ENCODE measurements at regions not wholly inside any gene's neighbourhood (a gene's known extent, or its start where the extent isn't known, plus 50 kb on each side); places are given as distances from the start of the nearest gene placed in this dataset.

DNA sequence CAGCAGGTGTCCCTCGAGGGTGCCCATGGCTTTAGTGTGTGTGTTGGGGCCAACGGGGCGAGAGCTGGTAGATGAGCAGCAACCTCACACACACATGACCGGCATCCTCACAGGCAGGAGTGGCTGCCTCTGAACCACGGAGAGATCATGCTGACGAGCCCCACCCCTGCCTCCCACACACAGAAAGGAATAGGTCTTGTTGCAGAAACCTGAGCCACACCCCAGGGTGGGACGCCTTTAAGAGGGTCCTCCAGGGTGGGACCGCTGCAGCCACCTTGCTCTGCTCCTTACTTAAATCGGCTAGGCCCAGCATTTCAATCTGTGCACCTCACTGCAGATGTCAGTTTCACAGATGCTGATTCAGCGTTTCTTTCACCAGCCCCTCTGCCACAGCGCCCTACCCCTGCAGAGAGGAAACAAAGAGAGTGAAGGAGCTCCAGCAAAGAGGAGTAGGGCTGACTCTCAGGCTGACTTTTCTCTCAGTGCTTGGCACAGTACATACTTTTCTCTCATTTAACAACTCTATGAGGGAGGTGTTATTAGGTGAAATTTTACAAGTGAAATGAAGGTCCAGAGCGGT is 61.2 kb upstream of the EPHB3 start:
- TF ChIP-seq, protein P1, sequence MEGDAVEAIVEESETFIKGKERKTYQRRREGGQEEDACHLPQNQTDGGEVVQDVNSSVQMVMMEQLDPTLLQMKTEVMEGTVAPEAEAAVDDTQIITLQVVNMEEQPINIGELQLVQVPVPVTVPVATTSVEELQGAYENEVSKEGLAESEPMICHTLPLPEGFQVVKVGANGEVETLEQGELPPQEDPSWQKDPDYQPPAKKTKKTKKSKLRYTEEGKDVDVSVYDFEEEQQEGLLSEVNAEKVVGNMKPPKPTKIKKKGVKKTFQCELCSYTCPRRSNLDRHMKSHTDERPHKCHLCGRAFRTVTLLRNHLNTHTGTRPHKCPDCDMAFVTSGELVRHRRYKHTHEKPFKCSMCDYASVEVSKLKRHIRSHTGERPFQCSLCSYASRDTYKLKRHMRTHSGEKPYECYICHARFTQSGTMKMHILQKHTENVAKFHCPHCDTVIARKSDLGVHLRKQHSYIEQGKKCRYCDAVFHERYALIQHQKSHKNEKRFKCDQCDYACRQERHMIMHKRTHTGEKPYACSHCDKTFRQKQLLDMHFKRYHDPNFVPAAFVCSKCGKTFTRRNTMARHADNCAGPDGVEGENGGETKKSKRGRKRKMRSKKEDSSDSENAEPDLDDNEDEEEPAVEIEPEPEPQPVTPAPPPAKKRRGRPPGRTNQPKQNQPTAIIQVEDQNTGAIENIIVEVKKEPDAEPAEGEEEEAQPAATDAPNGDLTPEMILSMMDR (IDR thresholded peaks at IDR 0.05; ENCODE audit: insufficient read depth, low read depth, low read length) = no peak
- TF ChIP-seq EZH2 (IDR thresholded peaks at IDR 0.05; ENCODE audit: insufficient read depth, low read length) = no peak
